OCI-LY7 (cell line): ENCODE measurements at regions not wholly inside any gene's neighbourhood (a gene's known extent, or its start where the extent isn't known, plus 50 kb on each side); places are given as distances from the start of the nearest gene placed in this dataset.

ENCODE experiments used
- EZH2phosphoT487 ChIP-seq: fragments of 200-600 bp; sonication (generic); IDR thresholded peaks from 2 replicates; pipeline ENCODE4 v1.6.1; 2018; ENCODE audit warnings: low read depth, borderline replicate concordance, mild to moderate bottlenecking, mixed run types, antibody characterized with exemption, low read length, moderate library complexity, mixed read lengths
- TF ChIP-seq, protein P1 (sequence below): fragments of 200-600 bp; sonication (generic); conservative IDR thresholded peaks from 2 replicates; pipeline ENCODE4 v1.5.1; 2014; ENCODE audit warnings: mild to moderate bottlenecking, antibody characterized with exemption, low read length, moderate library complexity, mixed read lengths

- TF ChIP-seq, protein P1, sequence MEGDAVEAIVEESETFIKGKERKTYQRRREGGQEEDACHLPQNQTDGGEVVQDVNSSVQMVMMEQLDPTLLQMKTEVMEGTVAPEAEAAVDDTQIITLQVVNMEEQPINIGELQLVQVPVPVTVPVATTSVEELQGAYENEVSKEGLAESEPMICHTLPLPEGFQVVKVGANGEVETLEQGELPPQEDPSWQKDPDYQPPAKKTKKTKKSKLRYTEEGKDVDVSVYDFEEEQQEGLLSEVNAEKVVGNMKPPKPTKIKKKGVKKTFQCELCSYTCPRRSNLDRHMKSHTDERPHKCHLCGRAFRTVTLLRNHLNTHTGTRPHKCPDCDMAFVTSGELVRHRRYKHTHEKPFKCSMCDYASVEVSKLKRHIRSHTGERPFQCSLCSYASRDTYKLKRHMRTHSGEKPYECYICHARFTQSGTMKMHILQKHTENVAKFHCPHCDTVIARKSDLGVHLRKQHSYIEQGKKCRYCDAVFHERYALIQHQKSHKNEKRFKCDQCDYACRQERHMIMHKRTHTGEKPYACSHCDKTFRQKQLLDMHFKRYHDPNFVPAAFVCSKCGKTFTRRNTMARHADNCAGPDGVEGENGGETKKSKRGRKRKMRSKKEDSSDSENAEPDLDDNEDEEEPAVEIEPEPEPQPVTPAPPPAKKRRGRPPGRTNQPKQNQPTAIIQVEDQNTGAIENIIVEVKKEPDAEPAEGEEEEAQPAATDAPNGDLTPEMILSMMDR = no peak
- no peak for TF ChIP-seq EZH2phosphoT487
Observed at GRCh38 chr12:131570596-131570995, 140.3 kb upstream of the SFSWAP start.
